ENCODE measurements at regions not wholly inside any gene's neighbourhood (a gene's known extent, or its start where the extent isn't known, plus 50 kb on each side); places are given as distances from the start of the nearest gene placed in this dataset.

- no peak for DNase-seq (ENCODE audit: low read depth in 6 of 9, low spot score in 9 of 9)
- Histone ChIP-seq H3K36me3 (ENCODE audit: control insufficient read depth in 2 of 2, insufficient read depth in 2 of 2, low read length in 1 of 2) (no peaks in the 10 kb centered on the region), H3K4me1 (ENCODE audit: control insufficient read depth in 2 of 2, insufficient read depth in 2 of 2, low read length in 2 of 2) (no peaks in the 10 kb centered on the region), H3K4me3 (ENCODE audit: low read length in 2 of 2) (no peak overlapping the region), H3K27me3 (ENCODE audit: control insufficient read depth in 2 of 2, insufficient read depth in 1 of 2, low read length in 1 of 2) (no peaks in the 10 kb centered on the region), H3K27ac (ENCODE audit: low read depth in 1 of 2, low read length in 1 of 2) (no peak overlapping the region), H3K9me3 (ENCODE audit: control insufficient read depth in 2 of 2, insufficient read depth in 1 of 2, low read length in 1 of 2) (peaks cover 0 to 6% of the 10 kb centered on the region in 2 donors)
- 78% methylated on average over 10 of the region's 10 CpGs for WGBS
These were observed 661.7 kb upstream of the AUTS2 start for GRCh38 chr7:68936471-68937035.

GRCh38 chr7:68938151-68938550, 660.1 kb upstream of the AUTS2 start:
- 94% methylated on average over 4 of the region's 4 CpGs for WGBS
- Histone ChIP-seq H3K27ac (ENCODE audit: low read depth in 1 of 2, low read length in 1 of 2) (no peak overlapping the region), H3K36me3 (ENCODE audit: control insufficient read depth in 2 of 2, insufficient read depth in 2 of 2, low read length in 1 of 2) (no peaks in the 10 kb centered on the region), H3K4me3 (ENCODE audit: low read length in 2 of 2) (no peak overlapping the region), H3K4me1 (ENCODE audit: control insufficient read depth in 2 of 2, insufficient read depth in 2 of 2, low read length in 2 of 2) (no peaks in the 10 kb centered on the region), H3K27me3 (ENCODE audit: control insufficient read depth in 2 of 2, insufficient read depth in 1 of 2, low read length in 1 of 2) (no peaks in the 10 kb centered on the region), H3K9me3 (ENCODE audit: control insufficient read depth in 2 of 2, insufficient read depth in 1 of 2, low read length in 1 of 2) (peaks cover 0 to 6% of the 10 kb centered on the region in 2 donors)
- no peak for DNase-seq (ENCODE audit: low read depth in 6 of 9, low spot score in 9 of 9)

GRCh38 chr7:68943786-68944185, 654.5 kb upstream of the AUTS2 start:
- H3K36me3 ChIP-seq (ENCODE audit: control insufficient read depth in 2 of 2, insufficient read depth in 2 of 2, low read length in 1 of 2), result no peaks in the 10 kb centered on the region
- no peak for DNase-seq (ENCODE audit: low read depth in 6 of 9, low spot score in 9 of 9)

GRCh38 chr7:68955656-68956055, 642.6 kb upstream of the AUTS2 start:
- 89% methylated on average over 4 of the region's 4 CpGs for WGBS
- H3K4me3 ChIP-seq (ENCODE audit: low read length in 2 of 2), result no peak overlapping the region
- peaks cover 0 to 4% of the 10 kb centered on the region in 2 donors for H3K9me3 ChIP-seq (ENCODE audit: control insufficient read depth in 2 of 2, insufficient read depth in 1 of 2, low read length in 1 of 2)
- no peaks in the 10 kb centered on the region for H3K27me3 ChIP-seq (ENCODE audit: control insufficient read depth in 2 of 2, insufficient read depth in 1 of 2, low read length in 1 of 2)
- no peak overlapping the region for H3K27ac ChIP-seq (ENCODE audit: low read depth in 1 of 2, low read length in 1 of 2)
- no peak for DNase-seq (ENCODE audit: low read depth in 6 of 9, low spot score in 9 of 9)
- H3K4me1 ChIP-seq (ENCODE audit: control insufficient read depth in 2 of 2, insufficient read depth in 2 of 2, low read length in 2 of 2), result no peaks in the 10 kb centered on the region
- no peaks in the 10 kb centered on the region for H3K36me3 ChIP-seq (ENCODE audit: control insufficient read depth in 2 of 2, insufficient read depth in 2 of 2, low read length in 1 of 2)

More at GRCh38 chr7:68943786-68944185, 654.5 kb upstream of the AUTS2 start:
- Histone ChIP-seq H3K9me3 (ENCODE audit: control insufficient read depth in 2 of 2, insufficient read depth in 1 of 2, low read length in 1 of 2) (peaks cover 0 to 15% of the 10 kb centered on the region in 2 donors), H3K27ac (ENCODE audit: low read depth in 1 of 2, low read length in 1 of 2) (no peak overlapping the region), H3K4me3 (ENCODE audit: low read length in 2 of 2) (no peak overlapping the region), H3K4me1 (ENCODE audit: control insufficient read depth in 2 of 2, insufficient read depth in 2 of 2, low read length in 2 of 2) (no peaks in the 10 kb centered on the region), H3K27me3 (ENCODE audit: control insufficient read depth in 2 of 2, insufficient read depth in 1 of 2, low read length in 1 of 2) (no peaks in the 10 kb centered on the region)

- H3K27me3 ChIP-seq (ENCODE audit: control insufficient read depth in 2 of 2, insufficient read depth in 1 of 2, low read length in 1 of 2), result no peaks in the 10 kb centered on the region
- no peak overlapping the region for H3K4me3 ChIP-seq (ENCODE audit: low read length in 2 of 2)
- peaks cover 1 to 4% of the 10 kb centered on the region in 2 donors for H3K9me3 ChIP-seq (ENCODE audit: control insufficient read depth in 2 of 2, insufficient read depth in 1 of 2, low read length in 1 of 2)
- DNase-seq (ENCODE audit: low read depth in 6 of 9, low spot score in 9 of 9), result no peak
- no peak overlapping the region for H3K27ac ChIP-seq (ENCODE audit: low read depth in 1 of 2, low read length in 1 of 2)
- H3K36me3 ChIP-seq (ENCODE audit: control insufficient read depth in 2 of 2, insufficient read depth in 2 of 2, low read length in 1 of 2), result no peaks in the 10 kb centered on the region
- no peaks in the 10 kb centered on the region for H3K4me1 ChIP-seq (ENCODE audit: control insufficient read depth in 2 of 2, insufficient read depth in 2 of 2, low read length in 2 of 2)
- 97% methylated on average over 2 of the region's 2 CpGs for WGBS
These were observed 639.7 kb upstream of the AUTS2 start for GRCh38 chr7:68958571-68958970.

- 83% methylated on average over 4 of the region's 4 CpGs for WGBS
- Histone ChIP-seq H3K27me3 (ENCODE audit: control insufficient read depth in 2 of 2, insufficient read depth in 1 of 2, low read length in 1 of 2) (no peaks in the 10 kb centered on the region), H3K4me3 (ENCODE audit: low read length in 2 of 2) (no peak overlapping the region), H3K9me3 (ENCODE audit: control insufficient read depth in 2 of 2, insufficient read depth in 1 of 2, low read length in 1 of 2) (peaks cover 0 to 1% of the 10 kb centered on the region in 2 donors), H3K4me1 (ENCODE audit: control insufficient read depth in 2 of 2, insufficient read depth in 2 of 2, low read length in 2 of 2) (no peaks in the 10 kb centered on the region), H3K36me3 (ENCODE audit: control insufficient read depth in 2 of 2, insufficient read depth in 2 of 2, low read length in 1 of 2) (no peaks in the 10 kb centered on the region), H3K27ac (ENCODE audit: low read depth in 1 of 2, low read length in 1 of 2) (no peak overlapping the region)
- no peak for DNase-seq (ENCODE audit: low read depth in 6 of 9, low spot score in 9 of 9)
These were observed 634.7 kb upstream of the AUTS2 start for GRCh38 chr7:68963552-68963951.

- Histone ChIP-seq H3K27me3 (ENCODE audit: control insufficient read depth in 2 of 2, insufficient read depth in 1 of 2, low read length in 1 of 2) (no peaks in the 10 kb centered on the region), H3K4me1 (ENCODE audit: control insufficient read depth in 2 of 2, insufficient read depth in 2 of 2, low read length in 2 of 2) (no peaks in the 10 kb centered on the region), H3K4me3 (ENCODE audit: low read length in 2 of 2) (no peak overlapping the region), H3K36me3 (ENCODE audit: control insufficient read depth in 2 of 2, insufficient read depth in 2 of 2, low read length in 1 of 2) (no peaks in the 10 kb centered on the region), H3K27ac (ENCODE audit: low read depth in 1 of 2, low read length in 1 of 2) (no peak overlapping the region), H3K9me3 (ENCODE audit: control insufficient read depth in 2 of 2, insufficient read depth in 1 of 2, low read length in 1 of 2) (peaks cover 1 to 2% of the 10 kb centered on the region in 2 donors)
- no peak for DNase-seq (ENCODE audit: low read depth in 6 of 9, low spot score in 9 of 9)
These were observed 634.2 kb upstream of the AUTS2 start for GRCh38 chr7:68964060-68964459.

- Histone ChIP-seq H3K27ac (ENCODE audit: low read depth in 1 of 2, low read length in 1 of 2) (no peak overlapping the region), H3K36me3 (ENCODE audit: control insufficient read depth in 2 of 2, insufficient read depth in 2 of 2, low read length in 1 of 2) (no peaks in the 10 kb centered on the region), H3K4me3 (ENCODE audit: low read length in 2 of 2) (no peak overlapping the region), H3K9me3 (ENCODE audit: control insufficient read depth in 2 of 2, insufficient read depth in 1 of 2, low read length in 1 of 2) (peaks cover 1 to 6% of the 10 kb centered on the region in 2 donors), H3K4me1 (ENCODE audit: control insufficient read depth in 2 of 2, insufficient read depth in 2 of 2, low read length in 2 of 2) (no peaks in the 10 kb centered on the region), H3K27me3 (ENCODE audit: control insufficient read depth in 2 of 2, insufficient read depth in 1 of 2, low read length in 1 of 2) (no peaks in the 10 kb centered on the region)
- WGBS, result 91% methylated on average over 3 of the region's 3 CpGs
- DNase-seq (ENCODE audit: low read depth in 6 of 9, low spot score in 9 of 9), result no peak
These were observed 632.9 kb upstream of the AUTS2 start for GRCh38 chr7:68965351-68965750.

- no peak overlapping the region for H3K27ac ChIP-seq (ENCODE audit: low read depth in 1 of 2, low read length in 1 of 2)
- no peaks in the 10 kb centered on the region for H3K36me3 ChIP-seq (ENCODE audit: control insufficient read depth in 2 of 2, insufficient read depth in 2 of 2, low read length in 1 of 2)
- no peaks in the 10 kb centered on the region for H3K4me1 ChIP-seq (ENCODE audit: control insufficient read depth in 2 of 2, insufficient read depth in 2 of 2, low read length in 2 of 2)
- H3K27me3 ChIP-seq (ENCODE audit: control insufficient read depth in 2 of 2, insufficient read depth in 1 of 2, low read length in 1 of 2), result no peaks in the 10 kb centered on the region
- H3K9me3 ChIP-seq (ENCODE audit: control insufficient read depth in 2 of 2, insufficient read depth in 1 of 2, low read length in 1 of 2), result peaks cover 0 to 6% of the 10 kb centered on the region in 2 donors
- no peak overlapping the region for H3K4me3 ChIP-seq (ENCODE audit: low read length in 2 of 2)
- DNase-seq (ENCODE audit: low read depth in 6 of 9, low spot score in 9 of 9), result no peak
These were observed 630.7 kb upstream of the AUTS2 start for GRCh38 chr7:68967598-68967997.

GRCh38 chr7:68969571-68969970, 628.7 kb upstream of the AUTS2 start:
- no peak overlapping the region for H3K4me3 ChIP-seq (ENCODE audit: low read length in 2 of 2)
- no peak for DNase-seq (ENCODE audit: low read depth in 6 of 9, low spot score in 9 of 9)
- H3K36me3 ChIP-seq (ENCODE audit: control insufficient read depth in 2 of 2, insufficient read depth in 2 of 2, low read length in 1 of 2), result no peaks in the 10 kb centered on the region
- no peaks in the 10 kb centered on the region for H3K4me1 ChIP-seq (ENCODE audit: control insufficient read depth in 2 of 2, insufficient read depth in 2 of 2, low read length in 2 of 2)
- 67% methylated on average over 3 of the region's 3 CpGs for WGBS
- H3K9me3 ChIP-seq (ENCODE audit: control insufficient read depth in 2 of 2, insufficient read depth in 1 of 2, low read length in 1 of 2), result peaks cover 0 to 6% of the 10 kb centered on the region in 2 donors
- H3K27ac ChIP-seq (ENCODE audit: low read depth in 1 of 2, low read length in 1 of 2), result no peak overlapping the region
- H3K27me3 ChIP-seq (ENCODE audit: control insufficient read depth in 2 of 2, insufficient read depth in 1 of 2, low read length in 1 of 2), result no peaks in the 10 kb centered on the region

Measured in thymus (tissue), 11 donors.